ENCODE measurements at regions not wholly inside any gene's neighbourhood (a gene's known extent, or its start where the extent isn't known, plus 50 kb on each side); places are given as distances from the start of the nearest gene placed in this dataset.

DNA sequence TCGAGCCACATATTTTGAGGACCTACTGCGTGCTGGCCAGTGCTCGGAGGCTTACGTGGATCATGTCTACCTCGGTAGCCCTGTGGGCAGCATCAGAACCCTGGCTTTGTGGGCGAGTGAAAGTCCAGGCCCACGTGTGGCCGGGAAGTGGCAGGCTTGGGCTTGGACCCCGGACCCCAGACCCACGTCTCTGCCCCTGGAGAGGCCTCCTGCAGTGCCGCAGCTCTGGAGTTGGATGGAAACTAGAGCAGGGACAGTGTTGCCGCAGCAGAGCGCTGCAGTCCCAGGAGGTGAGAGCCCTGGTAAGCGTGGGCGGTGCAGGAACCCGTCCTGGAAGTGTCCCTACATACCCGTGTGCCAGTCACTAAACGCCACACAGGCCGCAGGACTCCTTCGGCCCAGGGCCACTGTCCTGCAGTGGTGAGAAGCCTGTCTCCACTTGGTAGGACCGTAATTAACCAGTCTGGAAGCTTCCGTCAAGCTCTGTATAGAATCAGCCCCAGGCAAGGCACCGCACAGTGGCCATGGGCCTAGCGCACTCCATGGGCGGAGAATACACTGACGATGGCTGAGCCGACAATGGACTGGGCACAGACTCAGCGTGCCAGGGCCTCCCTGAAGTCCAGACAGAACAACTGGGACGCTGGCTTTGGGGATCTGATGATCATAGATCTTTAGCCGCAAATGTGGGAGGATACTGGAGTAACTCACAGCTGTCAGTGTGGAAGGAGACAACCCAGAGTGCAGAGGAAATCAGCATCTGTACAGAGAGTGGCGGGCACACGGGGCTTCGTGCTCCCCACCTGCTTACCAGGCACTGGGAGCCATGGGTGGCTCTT lies 219.5 kb downstream of the KIF26A start (continued):
- TF ChIP-seq EZH2phosphoT487 (IDR thresholded peaks at IDR 0.05; ENCODE audit: unreplicated experiment) (no peak), JUNB (IDR thresholded peaks at IDR 0.05; ENCODE audit: unreplicated experiment) (no peak), EZH2 (IDR thresholded peaks at IDR 0.05; ENCODE audit: low read depth, unreplicated experiment) (no peak), ZNF114 (CRISPR knock-in tag; IDR thresholded peaks at IDR 0.05) (no peak), STAT1 (IDR thresholded peaks at IDR 0.05; ENCODE audit: unreplicated experiment) (no peak), CREB1 (CRISPR knock-in tag; IDR thresholded peaks at IDR 0.05; ENCODE audit: low read depth) (no peak)
- TF ChIP-seq, protein P1, sequence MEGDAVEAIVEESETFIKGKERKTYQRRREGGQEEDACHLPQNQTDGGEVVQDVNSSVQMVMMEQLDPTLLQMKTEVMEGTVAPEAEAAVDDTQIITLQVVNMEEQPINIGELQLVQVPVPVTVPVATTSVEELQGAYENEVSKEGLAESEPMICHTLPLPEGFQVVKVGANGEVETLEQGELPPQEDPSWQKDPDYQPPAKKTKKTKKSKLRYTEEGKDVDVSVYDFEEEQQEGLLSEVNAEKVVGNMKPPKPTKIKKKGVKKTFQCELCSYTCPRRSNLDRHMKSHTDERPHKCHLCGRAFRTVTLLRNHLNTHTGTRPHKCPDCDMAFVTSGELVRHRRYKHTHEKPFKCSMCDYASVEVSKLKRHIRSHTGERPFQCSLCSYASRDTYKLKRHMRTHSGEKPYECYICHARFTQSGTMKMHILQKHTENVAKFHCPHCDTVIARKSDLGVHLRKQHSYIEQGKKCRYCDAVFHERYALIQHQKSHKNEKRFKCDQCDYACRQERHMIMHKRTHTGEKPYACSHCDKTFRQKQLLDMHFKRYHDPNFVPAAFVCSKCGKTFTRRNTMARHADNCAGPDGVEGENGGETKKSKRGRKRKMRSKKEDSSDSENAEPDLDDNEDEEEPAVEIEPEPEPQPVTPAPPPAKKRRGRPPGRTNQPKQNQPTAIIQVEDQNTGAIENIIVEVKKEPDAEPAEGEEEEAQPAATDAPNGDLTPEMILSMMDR (conservative IDR thresholded peaks at IDR 0.05; ENCODE audit: low read depth in 2 of 2) = no peak
- TF ChIP-seq, protein P2, sequence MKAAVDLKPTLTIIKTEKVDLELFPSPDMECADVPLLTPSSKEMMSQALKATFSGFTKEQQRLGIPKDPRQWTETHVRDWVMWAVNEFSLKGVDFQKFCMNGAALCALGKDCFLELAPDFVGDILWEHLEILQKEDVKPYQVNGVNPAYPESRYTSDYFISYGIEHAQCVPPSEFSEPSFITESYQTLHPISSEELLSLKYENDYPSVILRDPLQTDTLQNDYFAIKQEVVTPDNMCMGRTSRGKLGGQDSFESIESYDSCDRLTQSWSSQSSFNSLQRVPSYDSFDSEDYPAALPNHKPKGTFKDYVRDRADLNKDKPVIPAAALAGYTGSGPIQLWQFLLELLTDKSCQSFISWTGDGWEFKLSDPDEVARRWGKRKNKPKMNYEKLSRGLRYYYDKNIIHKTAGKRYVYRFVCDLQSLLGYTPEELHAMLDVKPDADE (IDR thresholded peaks at IDR 0.05) = no peak

DNA sequence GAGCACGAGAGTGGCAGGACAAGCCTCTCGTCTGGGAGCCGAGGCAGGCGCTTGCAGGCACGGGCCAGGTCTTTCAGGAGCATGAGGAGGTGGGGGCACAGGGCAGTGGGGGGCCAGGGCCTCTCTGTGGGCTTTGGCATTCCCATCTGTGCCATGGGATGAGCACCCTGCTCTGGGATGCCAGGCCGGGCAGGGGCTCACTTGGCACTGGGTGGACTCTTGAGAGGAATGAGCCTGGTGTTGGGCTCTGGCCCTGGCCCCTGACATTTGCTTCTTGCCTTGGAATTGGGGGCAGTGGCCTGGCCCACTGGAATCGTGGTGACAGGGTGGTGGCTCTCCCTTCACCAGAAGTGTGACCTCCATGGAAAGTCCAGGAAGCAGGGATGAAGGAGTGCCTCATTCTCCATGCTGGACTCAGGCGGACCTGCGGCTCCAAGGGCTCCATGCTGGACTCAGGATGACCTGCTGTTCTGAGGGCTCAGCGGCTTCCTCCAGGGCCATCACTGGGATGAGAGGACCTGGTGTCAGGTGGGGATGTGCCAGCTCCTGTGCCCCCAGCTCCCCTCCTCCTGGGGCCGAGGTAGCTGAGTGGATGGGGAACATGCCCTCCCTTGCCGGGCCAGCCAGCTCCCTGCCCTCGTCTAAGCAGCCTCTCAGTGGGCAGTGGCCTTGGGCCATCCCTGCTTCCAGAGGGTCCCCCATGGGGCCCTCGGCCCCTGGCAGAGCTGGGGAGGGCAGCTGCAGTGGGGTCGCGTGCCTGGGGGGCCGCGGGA lies 220.3 kb downstream of the KIF26A start:
- no peak for DNase-seq (ENCODE audit: low spot score)

More for the DNA sequence above, 220.3 kb downstream of the KIF26A start:
- no peak overlapping the region for H3K27ac Mint-ChIP-seq
- Histone ChIP-seq H3F3A (replicated peaks; ENCODE audit: low read depth) (no peaks in the 10 kb centered on the region), H3K4me3 (no peak overlapping the region), H4K20me1 (replicated peaks; ENCODE audit: insufficient read depth) (no peaks in the 10 kb centered on the region), H3K27me3 (ENCODE audit: insufficient read depth) (no peaks in the 10 kb centered on the region), H3K4me2 (no peak overlapping the region), H3K9me2 (ENCODE audit: insufficient read depth) (no peaks in the 10 kb centered on the region), H3K79me2 (replicated peaks; ENCODE audit: insufficient read depth) (no peaks in the 10 kb centered on the region), H3K36me3 (ENCODE audit: insufficient read depth) (no peaks in the 10 kb centered on the region), H3K27ac (ENCODE audit: low read depth) (no peak overlapping the region), H2AFZ (no peak overlapping the region), H3K4me1 (ENCODE audit: insufficient read depth) (no peaks in the 10 kb centered on the region)
- no peak for ATAC-seq
- H3K9me3 Mint-ChIP-seq = no peaks in the 10 kb centered on the region
- no peaks in the 10 kb centered on the region; the same call in 2 of the 3 replicates for H3K4me1 Mint-ChIP-seq
- no peaks in the 10 kb centered on the region for H3K36me3 Mint-ChIP-seq (ENCODE audit: low read depth)
- peaks cover 13% of the 10 kb centered on the region for H3K27me3 Mint-ChIP-seq (ENCODE audit: insufficient read depth, low read depth, poor library complexity)
- H3K4me3 Mint-ChIP-seq = no peak overlapping the region
- TF ChIP-seq ZNF331 (CRISPR knock-in tag; IDR thresholded peaks at IDR 0.05; ENCODE audit: low read depth) = no peak
- TF ChIP-seq, protein P1 (conservative IDR thresholded peaks at IDR 0.05; ENCODE audit: low read depth in 2 of 2) = no peak
- TF ChIP-seq, protein P3, sequence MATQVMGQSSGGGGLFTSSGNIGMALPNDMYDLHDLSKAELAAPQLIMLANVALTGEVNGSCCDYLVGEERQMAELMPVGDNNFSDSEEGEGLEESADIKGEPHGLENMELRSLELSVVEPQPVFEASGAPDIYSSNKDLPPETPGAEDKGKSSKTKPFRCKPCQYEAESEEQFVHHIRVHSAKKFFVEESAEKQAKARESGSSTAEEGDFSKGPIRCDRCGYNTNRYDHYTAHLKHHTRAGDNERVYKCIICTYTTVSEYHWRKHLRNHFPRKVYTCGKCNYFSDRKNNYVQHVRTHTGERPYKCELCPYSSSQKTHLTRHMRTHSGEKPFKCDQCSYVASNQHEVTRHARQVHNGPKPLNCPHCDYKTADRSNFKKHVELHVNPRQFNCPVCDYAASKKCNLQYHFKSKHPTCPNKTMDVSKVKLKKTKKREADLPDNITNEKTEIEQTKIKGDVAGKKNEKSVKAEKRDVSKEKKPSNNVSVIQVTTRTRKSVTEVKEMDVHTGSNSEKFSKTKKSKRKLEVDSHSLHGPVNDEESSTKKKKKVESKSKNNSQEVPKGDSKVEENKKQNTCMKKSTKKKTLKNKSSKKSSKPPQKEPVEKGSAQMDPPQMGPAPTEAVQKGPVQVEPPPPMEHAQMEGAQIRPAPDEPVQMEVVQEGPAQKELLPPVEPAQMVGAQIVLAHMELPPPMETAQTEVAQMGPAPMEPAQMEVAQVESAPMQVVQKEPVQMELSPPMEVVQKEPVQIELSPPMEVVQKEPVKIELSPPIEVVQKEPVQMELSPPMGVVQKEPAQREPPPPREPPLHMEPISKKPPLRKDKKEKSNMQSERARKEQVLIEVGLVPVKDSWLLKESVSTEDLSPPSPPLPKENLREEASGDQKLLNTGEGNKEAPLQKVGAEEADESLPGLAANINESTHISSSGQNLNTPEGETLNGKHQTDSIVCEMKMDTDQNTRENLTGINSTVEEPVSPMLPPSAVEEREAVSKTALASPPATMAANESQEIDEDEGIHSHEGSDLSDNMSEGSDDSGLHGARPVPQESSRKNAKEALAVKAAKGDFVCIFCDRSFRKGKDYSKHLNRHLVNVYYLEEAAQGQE (IDR thresholded peaks at IDR 0.05; ENCODE audit: unreplicated experiment) = no peak
- TF ChIP-seq EZH2 (IDR thresholded peaks at IDR 0.05; ENCODE audit: low read depth, unreplicated experiment) = no peak
- TF ChIP-seq, protein P2 (IDR thresholded peaks at IDR 0.05) = no peak
- no peak for TF ChIP-seq POLR2AphosphoS5 (IDR thresholded peaks at IDR 0.05; ENCODE audit: low read depth)
- TF ChIP-seq CREB1 (CRISPR knock-in tag; IDR thresholded peaks at IDR 0.05; ENCODE audit: low read depth) = no peak
- TF ChIP-seq NANOG (IDR thresholded peaks at IDR 0.05; ENCODE audit: borderline replicate concordance) = no peak
- TF ChIP-seq EZH2phosphoT487 (IDR thresholded peaks at IDR 0.05; ENCODE audit: unreplicated experiment) = no peak

Data from GM23338 (cell line).